Upper lobe of left lung (tissue), 4 donors: ENCODE measurements at regions not wholly inside any gene's neighbourhood (a gene's known extent, or its start where the extent isn't known, plus 50 kb on each side); places are given as distances from the start of the nearest gene placed in this dataset.
"Not testable (repeated sequence)": the region's sequence is repeated elsewhere in the genome, so short reads cannot be mapped to it uniquely, and the experiment has no call there.

Experiments used
- POLR2A ChIP-seq, 4 donors: fragments of 450-650 bp; IDR thresholded peaks; one replicate each; pipeline ENCODE4 v1.5.1; 2016 to 2017; ENCODE audit warnings: antibody characterized with exemption in 4 of 4, mild to moderate bottlenecking in 2 of 4
- POLR2AphosphoS5 ChIP-seq, 2 donors: sonication (generic); formaldehyde crosslinking; IDR thresholded peaks; one replicate each; pipeline ENCODE4 v1.5.1; 2017; ENCODE audit warnings: antibody characterized with exemption in 2 of 2
- TF ChIP-seq, protein P1 (sequence below), 6 experiments: fragments of 450-650 bp in 4 of 6; fragments of 200-600 bp in 2 of 6; sonication (generic) in 2 of 6; IDR thresholded peaks; one replicate each; pipeline ENCODE4 v1.5.1; 2016 to 2019; ENCODE audit warnings: antibody characterized with exemption in 6 of 6

DNA sequence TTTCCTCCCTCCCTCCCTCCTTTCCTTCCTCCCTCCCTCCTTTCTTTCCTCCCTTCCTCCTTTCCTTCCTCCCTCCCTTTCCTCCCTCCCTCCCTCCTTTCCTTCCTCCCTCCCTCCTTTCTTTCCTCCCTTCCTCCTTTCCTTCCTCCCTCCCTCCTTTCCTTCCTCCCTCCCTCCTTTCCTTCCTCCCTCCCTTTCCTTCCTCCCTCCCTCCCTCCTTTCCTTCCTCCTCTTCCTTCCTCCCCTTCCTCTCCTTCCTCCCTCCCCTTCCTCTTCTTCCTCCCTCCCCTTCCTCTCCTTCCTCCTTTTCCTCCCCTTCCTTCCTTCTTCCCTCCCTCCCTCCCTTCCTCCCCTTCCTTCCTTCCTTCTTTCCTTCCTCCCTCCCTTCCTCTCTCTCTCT, 748.5 kb downstream of the EPHA4 start:
- TF ChIP-seq POLR2A, POLR2AphosphoS5 (IDR thresholded peaks at IDR 0.05): not testable (repeated sequence)
- TF ChIP-seq, protein P1, sequence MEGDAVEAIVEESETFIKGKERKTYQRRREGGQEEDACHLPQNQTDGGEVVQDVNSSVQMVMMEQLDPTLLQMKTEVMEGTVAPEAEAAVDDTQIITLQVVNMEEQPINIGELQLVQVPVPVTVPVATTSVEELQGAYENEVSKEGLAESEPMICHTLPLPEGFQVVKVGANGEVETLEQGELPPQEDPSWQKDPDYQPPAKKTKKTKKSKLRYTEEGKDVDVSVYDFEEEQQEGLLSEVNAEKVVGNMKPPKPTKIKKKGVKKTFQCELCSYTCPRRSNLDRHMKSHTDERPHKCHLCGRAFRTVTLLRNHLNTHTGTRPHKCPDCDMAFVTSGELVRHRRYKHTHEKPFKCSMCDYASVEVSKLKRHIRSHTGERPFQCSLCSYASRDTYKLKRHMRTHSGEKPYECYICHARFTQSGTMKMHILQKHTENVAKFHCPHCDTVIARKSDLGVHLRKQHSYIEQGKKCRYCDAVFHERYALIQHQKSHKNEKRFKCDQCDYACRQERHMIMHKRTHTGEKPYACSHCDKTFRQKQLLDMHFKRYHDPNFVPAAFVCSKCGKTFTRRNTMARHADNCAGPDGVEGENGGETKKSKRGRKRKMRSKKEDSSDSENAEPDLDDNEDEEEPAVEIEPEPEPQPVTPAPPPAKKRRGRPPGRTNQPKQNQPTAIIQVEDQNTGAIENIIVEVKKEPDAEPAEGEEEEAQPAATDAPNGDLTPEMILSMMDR (IDR thresholded peaks at IDR 0.05), result not testable (repeated sequence)
